ENCODE measurements at regions not wholly inside any gene's neighbourhood (a gene's known extent, or its start where the extent isn't known, plus 50 kb on each side); places are given as distances from the start of the nearest gene placed in this dataset.

- DNase-seq: no peak
Observed at GRCh38 chr6:1257778-1258177, 54.1 kb upstream of the FOXQ1 start.

- no peak for DNase-seq
Observed at GRCh38 chr6:1256435-1257008, 55.4 kb upstream of the FOXQ1 start.

DNA sequence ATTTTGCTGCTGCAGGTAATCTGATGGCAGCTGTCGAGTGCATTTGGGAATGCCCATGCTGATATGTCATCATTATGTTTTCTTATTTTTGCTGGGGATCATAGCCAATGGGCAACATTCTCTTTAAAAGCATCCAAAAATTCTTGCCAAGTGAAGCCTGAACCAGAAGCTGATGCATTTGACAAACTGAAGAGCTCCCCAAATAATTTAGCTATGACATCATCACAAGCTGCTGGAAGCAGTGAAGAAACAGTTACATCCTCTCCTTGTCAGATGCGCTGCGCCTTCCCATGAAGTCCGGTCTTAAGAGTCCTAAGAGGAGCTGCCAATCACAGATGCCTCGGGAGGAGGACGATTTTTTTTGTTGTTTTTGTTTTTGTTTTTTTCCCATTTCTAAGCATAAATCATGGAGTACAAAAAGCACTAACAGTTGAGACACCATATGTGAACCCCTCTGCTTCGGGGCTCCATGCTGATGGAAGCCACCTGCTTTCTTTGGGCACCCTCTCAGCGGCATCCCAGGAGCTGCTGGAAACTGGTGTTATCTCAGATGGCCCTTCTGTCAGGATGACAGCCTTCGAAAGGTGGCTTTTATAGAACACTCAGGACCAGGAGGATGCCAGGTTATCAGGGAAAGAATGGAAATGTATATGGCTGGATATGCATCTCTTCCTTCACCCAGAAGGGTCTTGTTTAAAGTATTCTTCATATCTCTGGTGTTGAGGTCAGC is 56.1 kb upstream of the FOXQ1 start:
- DNase-seq: no peak

DNA sequence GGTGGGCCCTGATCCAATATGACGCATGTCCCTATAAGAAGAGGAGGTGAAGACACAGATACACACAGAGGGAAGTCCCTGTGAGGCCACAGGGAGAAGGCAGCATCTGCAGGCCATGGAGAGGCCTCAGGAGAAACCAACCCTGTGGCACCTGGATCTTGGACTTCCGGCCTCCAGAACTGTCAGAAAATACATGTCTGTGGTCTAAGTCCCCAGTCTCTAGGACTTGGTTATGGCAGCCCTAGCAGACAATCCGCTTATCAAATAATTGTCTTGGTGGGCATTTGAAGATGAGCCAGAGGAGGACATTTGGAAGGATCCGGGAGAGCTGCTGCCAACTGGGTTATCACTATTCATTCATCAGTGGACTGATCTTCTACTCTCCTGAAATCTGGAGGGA is 57.6 kb upstream of the FOXQ1 start:
- no peak for DNase-seq

DNA sequence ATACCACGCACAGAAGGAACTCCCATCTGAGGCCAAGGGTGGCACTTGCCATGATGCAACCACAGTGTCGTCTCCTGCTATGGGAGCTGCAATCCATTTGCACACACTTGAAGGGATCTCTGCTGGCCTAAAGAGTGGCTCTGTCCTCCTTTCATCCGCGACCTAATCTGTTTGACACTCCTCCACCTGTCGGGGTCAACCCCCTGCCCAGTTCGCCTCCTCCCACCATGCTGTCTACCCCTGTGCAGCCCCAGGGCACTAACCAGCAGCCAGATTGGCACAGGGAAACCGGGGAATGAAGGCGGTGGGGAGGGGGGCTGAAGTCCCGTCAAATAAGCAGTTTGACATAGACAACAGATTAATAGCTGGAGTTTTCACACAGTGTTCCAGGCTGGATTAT is 58.1 kb upstream of the FOXQ1 start:
- DNase-seq: no peak

- DNase-seq: no peak
Observed at GRCh38 chr6:1251198-1252155, 60.4 kb upstream of the FOXQ1 start.

DNA sequence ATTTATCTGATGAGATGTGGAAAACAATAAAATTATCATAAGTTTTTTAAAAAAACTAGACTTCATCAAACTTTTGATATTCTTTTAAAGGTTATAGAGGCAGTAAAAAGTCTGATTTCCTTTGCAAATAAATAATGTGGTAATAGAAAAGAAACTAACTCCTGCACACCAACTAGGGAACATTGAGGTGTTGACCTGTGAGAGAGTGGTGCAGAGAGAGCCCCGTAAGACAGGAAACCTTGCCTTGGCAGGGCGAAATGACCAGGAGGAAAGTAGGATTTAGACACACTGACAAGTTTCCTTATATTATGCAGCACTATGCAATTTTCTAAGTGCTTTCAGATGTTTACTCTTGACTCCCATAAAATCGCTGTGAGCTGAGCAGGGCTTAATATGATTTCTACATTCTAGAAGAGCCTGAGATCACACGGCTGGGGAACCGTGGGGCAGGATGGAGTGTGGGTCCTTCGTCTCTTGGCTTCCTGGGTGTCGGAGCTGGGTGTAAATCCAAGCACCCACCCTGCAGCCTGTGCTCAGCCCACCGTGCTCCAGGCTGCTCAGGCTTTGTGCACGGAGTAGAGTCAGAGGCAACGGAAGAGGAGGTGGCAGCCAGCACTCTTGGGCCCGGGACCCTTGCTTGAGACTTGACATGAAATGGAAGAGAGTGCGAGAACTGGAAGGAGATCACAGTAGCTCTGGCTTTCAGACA is 61.3 kb upstream of the FOXQ1 start:
- no peak for DNase-seq

- no peak for DNase-seq
Observed at GRCh38 chr6:1247894-1248293, 64.0 kb upstream of the FOXQ1 start.

- no peak for DNase-seq
Observed at GRCh38 chr6:1247056-1247455, 64.8 kb upstream of the FOXQ1 start.

GRCh38 chr6:1244941-1245340 is 67.0 kb upstream of the FOXQ1 start:
- DNase-seq: no peak

- no peak for DNase-seq
Observed at GRCh38 chr6:1244278-1244677, 67.6 kb upstream of the FOXQ1 start.

DNA sequence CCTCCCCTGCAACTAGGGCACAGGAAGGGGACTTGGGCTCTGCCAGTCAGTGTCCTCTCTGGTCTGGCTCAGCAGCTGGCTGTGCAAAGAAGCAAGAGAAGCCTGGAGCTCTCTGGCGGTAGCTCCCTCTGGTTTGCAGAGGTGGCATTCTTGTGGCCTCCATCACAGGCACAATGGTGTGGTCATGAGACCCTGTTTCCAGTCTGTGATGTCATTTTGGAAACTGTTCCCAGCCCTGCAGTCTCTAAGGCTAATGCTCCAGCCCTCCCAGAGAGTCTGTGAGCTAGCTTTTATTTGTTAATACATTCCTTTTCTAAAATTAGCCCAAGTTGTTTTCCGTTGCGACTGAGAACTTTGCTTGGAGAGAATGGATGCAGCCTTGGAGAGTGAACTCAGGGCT is 69.5 kb upstream of the FOXQ1 start:
- DNase-seq: no peak

GRCh38 chr6:1242021-1242420 is 69.9 kb upstream of the FOXQ1 start:
- no peak for DNase-seq

DNA sequence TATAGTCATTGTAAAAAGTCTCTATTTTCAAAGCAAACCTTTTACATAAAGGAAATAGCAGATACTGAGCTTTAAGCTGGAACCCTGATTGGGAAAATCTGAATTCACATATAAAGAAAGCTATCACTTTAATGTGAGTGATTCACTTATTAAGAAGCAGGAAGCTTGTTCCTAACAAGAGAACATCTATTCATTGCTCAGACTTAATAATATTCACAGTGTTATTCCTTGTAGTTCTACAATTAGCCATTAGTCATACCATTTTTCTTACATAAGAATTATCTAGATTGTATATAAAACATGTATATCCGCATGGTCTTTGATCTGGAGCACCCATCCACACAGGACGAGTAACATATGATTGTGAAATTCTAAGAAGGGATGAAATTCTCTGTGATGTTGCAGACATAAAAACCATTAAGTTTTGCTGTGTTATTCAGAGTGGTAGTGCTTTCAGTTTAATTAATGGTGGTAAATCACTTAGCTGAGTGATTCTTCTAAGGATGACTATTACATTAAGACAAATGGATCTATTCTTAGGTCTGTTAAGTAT is 71.1 kb upstream of the FOXQ1 start:
- no peak for DNase-seq

- no peak for DNase-seq
Observed at GRCh38 chr6:1239805-1240204, 72.1 kb upstream of the FOXQ1 start.

DNA sequence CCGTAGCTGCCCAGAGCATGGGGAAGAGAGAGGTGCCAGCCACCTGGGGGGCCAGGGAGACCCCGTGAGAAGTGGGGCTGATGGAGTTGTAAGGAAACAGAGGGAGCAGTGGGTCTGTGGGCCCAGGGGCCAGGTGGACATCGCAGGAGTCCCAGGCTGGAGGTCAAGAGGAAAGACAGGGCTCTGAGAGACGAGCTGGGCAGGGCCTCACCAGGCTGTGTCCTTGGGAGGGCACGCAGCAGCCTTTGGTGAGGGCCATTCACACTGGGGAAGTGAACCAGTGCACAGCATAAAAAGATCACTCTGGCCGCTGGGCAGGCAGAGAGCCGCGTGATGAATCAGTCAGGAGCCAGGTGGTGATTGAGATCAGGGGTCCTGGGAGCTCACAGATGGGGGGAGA is 73.9 kb upstream of the FOXQ1 start:
- DNase-seq: no peak

GRCh38 chr6:1237636-1238035 is 74.3 kb upstream of the FOXQ1 start:
- no peak for DNase-seq

DNA sequence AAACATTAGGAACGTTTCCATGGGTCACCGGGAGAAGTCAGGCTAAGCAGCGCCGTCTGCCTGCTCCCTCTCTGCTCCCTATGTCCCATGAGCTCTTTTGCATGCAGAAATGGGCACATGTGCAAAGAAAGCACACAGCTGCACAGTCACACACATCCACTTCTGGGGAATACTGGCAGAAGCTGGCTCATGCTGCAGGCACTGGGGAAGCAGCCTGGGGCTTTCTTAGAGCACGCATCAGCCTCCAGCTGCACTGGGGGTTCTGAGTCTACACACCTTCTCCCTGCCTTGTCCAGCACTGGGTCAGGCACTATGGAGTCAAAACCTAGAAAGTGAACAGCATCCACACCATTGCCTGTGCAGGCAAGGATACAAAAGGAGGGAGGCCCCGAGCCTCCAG is 76.1 kb upstream of the FOXQ1 start:
- no peak for DNase-seq

DNA sequence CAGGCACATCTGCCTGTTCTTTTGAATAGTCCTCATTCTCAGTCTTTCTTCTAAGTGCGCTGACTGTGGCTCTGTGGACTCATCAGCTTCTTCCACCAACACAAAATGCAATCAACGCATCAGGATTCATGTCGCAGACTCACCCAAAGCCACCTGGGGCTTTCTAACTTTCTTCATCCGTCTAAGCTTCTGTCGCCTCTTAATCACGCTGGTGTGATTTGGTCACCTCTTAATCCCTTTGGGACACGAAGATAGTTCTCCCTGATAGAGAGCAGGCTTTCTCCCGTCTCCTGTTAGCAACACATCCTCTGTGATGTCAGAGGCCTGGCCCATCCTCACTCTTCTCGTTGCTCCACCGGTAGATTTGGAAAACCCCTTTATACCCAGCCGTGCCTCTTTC is 78.0 kb upstream of the FOXQ1 start:
- DNase-seq: no peak

GRCh38 chr6:1232578-1232977 is 79.3 kb upstream of the FOXQ1 start:
- no peak for DNase-seq

DNA sequence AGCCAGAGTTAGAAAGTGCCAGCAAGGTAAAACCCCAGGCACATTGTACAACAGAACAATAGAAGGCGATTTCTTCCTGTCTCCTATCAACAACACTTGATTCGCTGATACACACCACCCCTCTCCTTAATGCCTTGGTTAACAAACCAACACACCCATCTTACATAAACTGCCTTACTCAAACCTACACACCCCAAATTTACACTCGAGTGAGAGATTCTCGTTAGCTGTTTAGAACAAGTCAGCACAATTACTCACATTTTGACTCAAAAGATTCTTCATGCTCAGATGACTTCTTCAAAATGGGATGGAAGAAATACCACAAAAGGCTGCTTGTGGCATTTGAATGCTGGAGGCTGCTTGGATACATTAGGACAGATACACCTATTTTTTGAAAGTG is 80.0 kb upstream of the FOXQ1 start:
- no peak for DNase-seq

- DNase-seq: no peak
Observed at GRCh38 chr6:1230689-1231605, 81.0 kb upstream of the FOXQ1 start.

Measured in CD4-positive, alpha-beta T cell treated with Interleukin-15 for 1 hour (primary cell).